ENCODE measurements at regions not wholly inside any gene's neighbourhood (a gene's known extent, or its start where the extent isn't known, plus 50 kb on each side); places are given as distances from the start of the nearest gene placed in this dataset.

DNA sequence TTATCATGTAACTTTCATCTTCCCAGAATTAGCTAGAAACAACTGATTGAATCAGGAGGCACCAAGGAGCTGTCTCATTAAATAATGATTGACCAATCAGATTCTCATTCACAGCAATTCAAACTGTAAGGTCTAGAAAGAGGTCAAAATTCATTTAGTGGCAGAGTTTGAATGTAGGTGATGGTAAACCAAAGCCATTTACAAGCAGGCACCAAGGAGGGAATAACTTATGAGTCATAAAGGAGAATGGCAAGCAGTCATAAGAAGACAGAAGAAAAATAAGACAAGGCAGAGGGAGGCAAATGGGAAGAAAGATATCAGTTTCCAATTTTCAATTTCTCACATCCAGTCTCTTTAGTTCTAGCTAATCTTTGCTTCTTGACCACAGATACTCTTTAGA is 52.9 kb upstream of the DEFB112 start:
- DNase-seq (ENCODE audit: insufficient read length, low spot score) (no peak), FAIRE-seq (no peak)

GRCh38 chr6:50110587-50110986 is 60.9 kb upstream of the DEFB112 start:
- FAIRE-seq: no peak
- DNase-seq (ENCODE audit: insufficient read length, low spot score): no peak

DNA sequence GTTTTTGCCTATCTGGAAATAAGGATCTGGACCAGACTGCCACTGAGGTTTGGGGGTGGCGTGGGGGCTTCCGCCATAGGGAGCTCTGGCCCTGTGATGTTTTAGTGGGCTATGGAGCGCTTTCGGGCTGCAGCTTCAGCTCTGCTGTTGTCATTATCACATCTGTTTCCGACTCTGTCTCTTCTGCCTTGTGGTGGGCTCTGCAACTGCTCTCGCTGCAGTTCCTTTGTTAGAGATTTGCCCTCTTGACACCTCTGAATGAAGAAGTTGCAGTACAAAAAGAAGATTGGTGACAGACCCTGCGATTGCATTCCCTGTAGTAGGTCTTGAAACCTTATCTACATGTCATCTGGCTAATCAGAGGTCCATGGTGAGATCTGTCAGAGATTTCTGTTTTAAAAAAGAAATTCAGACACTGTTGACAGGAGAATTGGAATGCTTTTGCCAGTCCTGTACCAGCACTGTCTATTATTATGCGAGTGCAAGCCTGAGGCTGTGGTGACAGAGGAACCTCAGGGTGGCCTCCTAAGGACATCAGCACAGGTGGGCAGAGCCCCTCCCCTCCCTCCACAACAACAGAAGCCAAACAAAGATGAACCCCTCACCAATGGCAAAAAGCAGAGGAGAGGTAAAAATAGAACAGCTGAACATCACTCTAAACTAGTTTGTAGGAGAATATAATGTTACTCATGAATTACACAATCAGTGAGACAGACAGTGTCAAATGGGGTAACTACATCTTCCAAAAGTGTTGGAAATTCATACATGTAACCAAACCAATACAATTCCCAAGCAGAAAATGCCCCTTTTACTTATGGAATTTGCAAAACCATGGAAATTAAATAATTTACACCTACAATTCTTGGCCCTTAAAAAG is 63.5 kb upstream of the DEFB112 start:
- FAIRE-seq: no peak

DNA sequence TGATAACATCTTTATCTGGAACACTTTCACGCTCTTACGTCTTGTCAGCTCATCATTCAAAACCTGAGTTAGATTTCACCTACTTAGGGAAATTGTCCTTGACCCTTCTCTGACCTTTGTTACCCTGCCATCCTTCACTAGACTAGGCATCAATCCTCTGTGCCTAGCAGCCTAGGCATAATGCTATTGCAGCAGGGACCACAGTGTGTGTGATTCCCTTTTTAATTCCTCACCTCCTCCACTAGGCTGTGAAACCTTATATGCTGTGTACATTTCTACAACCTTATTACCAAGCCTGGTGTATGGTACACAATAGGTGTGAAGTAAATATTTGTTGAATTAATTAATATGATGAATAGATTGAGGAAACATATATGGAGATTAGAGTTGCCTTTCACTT is 66.7 kb upstream of the DEFB112 start:
- FAIRE-seq (no peak), DNase-seq (ENCODE audit: insufficient read length, low spot score) (no peak)

More for the DNA sequence above, 63.5 kb upstream of the DEFB112 start:
- no peak for DNase-seq (ENCODE audit: insufficient read length, low spot score)

GRCh38 chr6:50116797-50117542 is 67.2 kb upstream of the DEFB112 start:
- DNase-seq (ENCODE audit: insufficient read length, low spot score) (no peak), FAIRE-seq (no peak)

GRCh38 chr6:50120300-50120699 is 70.6 kb upstream of the DEFB112 start:
- DNase-seq (ENCODE audit: insufficient read length, low spot score): no peak
- FAIRE-seq: no peak

DNA sequence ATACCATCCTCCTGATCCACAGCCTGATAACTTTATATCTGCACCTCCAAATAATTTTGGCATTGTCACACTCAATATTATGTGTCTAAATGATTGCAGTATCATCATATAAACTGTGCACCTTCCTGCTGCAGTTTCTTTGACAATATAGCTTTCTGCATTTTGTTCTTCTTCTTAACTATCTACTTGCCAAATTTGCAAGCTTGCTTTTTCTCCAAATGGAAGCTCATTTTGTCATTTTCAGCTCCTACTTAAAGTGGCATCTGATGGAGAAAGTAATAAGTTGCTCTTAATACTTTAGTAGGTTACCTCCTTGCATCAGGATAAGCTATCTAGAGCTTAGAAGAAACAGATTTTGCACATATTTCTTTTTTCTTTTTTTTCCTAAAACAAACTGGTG is 74.0 kb upstream of the DEFB112 start:
- no peak for FAIRE-seq
- DNase-seq (ENCODE audit: insufficient read length, low spot score): no peak

GRCh38 chr6:50124572-50124971 is 74.8 kb upstream of the DEFB112 start:
- FAIRE-seq: no peak
- DNase-seq (ENCODE audit: insufficient read length, low spot score): no peak

- peak; percentile 6 for DNase-seq (ENCODE audit: insufficient read length, low spot score)
These were observed 78.8 kb upstream of the DEFB112 start for GRCh38 chr6:50128420-50129005.

DNA sequence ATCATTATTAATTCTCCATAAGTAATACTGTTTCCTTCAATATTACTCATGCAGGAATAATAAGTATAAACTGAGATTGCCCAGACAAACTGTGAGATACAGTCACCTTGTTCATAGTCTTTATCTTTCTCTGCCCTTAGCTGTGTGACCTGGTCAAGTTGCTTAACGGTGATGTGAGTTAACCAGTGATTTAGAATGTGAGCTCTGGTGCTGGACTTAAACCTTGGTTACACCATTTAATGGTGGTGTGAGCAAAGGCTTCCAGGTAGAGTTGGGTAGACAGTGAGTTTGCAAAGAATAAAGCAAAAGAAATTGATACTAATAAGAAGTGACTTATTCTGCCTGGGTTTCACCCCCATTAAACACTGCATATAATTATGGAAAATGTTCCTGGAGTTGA is 86.2 kb upstream of the DEFB112 start:
- FAIRE-seq: no peak

More at GRCh38 chr6:50128420-50129005, 78.8 kb upstream of the DEFB112 start:
- FAIRE-seq: no peak

DNA sequence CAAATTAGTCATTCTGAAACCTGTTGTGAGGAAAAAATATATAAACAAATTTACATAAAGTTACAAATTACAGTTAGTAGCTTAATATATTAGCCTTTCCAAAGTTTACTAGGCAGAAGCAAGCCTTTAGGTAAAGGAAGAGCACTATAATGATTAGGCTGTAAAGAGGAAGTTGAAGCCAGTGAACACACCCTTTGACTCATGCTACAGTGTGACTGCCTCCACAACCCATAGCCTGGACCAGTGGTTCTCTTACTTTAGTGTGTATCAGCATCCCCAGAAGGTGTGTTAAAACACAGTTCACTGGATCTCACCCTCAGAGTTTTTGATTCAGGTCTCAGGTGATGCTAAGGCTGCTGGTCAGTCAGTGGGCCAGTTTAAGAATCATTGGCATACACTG is 91.4 kb upstream of the DEFB112 start:
- no peak for DNase-seq (ENCODE audit: insufficient read length, low spot score)
- FAIRE-seq: no peak

More for the DNA sequence above, 86.2 kb upstream of the DEFB112 start:
- no peak for DNase-seq (ENCODE audit: insufficient read length, low spot score)

- FAIRE-seq (no peak), DNase-seq (ENCODE audit: insufficient read length, low spot score) (peak; percentile 11)
These were observed 93.4 kb upstream of the DEFB112 start for GRCh38 chr6:50143011-50143719.

- DNase-seq (ENCODE audit: insufficient read length, low spot score) (no peak), FAIRE-seq (no peak)
These were observed 95.4 kb upstream of the DEFB112 start for GRCh38 chr6:50145125-50145524.

GRCh38 chr6:50147371-50147770 is 97.6 kb upstream of the DEFB112 start:
- DNase-seq (ENCODE audit: insufficient read length, low spot score): peak; percentile 2
- FAIRE-seq: no peak

DNA sequence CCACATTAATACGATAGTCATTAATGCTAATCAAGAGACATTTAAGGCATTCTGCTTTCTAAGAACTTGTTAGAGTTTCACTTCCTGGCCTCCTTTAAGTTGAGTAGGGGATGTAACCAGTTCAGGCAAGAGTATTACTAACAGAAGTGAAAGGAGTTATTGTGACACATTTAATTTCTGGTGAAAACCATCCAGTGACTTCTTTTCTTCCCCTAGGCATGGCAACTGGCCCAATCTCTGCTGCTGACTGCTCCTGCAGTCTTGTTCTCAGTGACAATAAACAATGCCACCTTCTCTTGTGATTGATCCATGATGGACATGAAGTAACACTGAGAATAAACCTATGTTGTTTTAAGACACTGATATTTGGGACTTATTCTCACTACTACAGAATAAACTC is 130.9 kb upstream of the DEFB112 start:
- FAIRE-seq: no peak
- no peak for DNase-seq (ENCODE audit: insufficient read length, low spot score)

DNA sequence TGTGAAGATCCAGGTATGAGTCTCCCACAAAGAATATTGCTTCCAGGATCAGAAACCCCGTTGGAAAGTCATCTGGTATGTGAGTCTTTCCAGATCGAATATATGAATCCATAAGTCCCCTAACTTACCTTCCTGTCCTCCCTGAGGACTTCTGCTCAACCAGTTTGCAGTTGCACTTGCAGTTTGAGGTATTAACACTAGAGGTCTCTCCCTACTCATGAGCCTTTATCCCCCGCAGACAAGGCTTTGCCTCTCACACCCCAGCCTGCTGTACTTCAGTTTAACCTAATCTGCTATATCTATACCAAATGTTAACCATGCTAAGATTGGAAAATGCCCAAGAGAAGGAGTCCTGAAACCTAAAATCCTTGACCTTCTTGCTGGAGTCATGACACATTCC is 135.3 kb upstream of the DEFB112 start:
- FAIRE-seq (no peak), DNase-seq (ENCODE audit: insufficient read length, low spot score) (no peak)

GRCh38 chr6:50187351-50187921 is 137.7 kb upstream of the DEFB112 start:
- FAIRE-seq (peak; percentile 13), DNase-seq (ENCODE audit: insufficient read length, low spot score) (no peak)

- no peak for DNase-seq (ENCODE audit: insufficient read length, low spot score)
- no peak for FAIRE-seq
These were observed 148.5 kb upstream of the DEFB112 start for GRCh38 chr6:50198245-50198644.

DNA sequence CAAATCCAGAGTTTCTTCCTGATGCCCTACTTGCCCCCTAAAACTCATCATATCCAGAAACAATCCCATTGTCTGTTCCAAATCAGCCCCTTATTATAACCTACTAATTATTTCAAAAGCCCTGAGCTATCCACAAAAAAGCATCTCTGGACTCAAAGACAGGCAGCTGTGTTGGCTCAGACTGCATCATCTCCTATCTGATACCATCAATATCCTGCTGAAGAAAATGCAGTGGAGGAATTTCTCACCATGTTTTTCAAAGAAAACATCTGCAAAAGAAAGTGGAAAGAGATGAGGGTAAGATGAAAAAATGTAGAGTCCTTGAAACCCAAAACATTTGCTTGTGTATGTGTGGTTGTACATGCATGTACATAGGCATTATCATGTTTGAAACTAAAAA is 153.0 kb upstream of the DEFB112 start:
- FAIRE-seq (no peak), DNase-seq (ENCODE audit: insufficient read length, low spot score) (no peak)

DNA sequence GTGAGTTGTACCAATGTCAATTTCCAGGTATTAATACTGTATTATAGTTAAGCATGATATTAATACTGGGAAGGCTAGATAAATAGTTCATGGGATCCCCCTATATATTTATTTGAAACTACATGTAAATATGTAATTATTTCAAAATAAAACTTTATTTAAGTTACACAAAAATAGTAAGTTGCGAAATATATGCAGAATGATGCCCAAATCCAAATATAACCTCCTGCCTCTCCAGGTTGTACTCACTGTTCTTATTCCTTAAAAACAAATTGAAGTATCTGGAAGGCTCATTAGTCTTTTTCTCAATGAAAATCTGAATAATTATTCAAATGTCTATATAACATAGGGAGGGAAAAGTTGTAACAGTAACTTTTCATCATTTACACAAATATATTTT is 161.9 kb upstream of the DEFB112 start:
- DNase-seq (ENCODE audit: insufficient read length, low spot score): no peak
- no peak for FAIRE-seq

GRCh38 chr6:50213146-50213545 is 163.4 kb upstream of the DEFB112 start:
- no peak for FAIRE-seq
- DNase-seq (ENCODE audit: insufficient read length, low spot score): no peak
